HG03196 (cell line): ENCODE measurements at regions not wholly inside any gene's neighbourhood (a gene's known extent, or its start where the extent isn't known, plus 50 kb on each side); places are given as distances from the start of the nearest gene placed in this dataset.
A peak's percentile ranks its signal among the peaks of the same experiment; 100 is the strongest.

Source experiments
- ATAC-seq: cut with Tn5 transposase; IDR thresholded peaks from one replicate; pipeline ENCODE4 v1.9.1; 2021; ENCODE audit not compliant: unreplicated experiment

GRCh38 chr7:115883629-115884028 lies 146.9 kb downstream of the TFEC start:
- no peak for ATAC-seq

DNA sequence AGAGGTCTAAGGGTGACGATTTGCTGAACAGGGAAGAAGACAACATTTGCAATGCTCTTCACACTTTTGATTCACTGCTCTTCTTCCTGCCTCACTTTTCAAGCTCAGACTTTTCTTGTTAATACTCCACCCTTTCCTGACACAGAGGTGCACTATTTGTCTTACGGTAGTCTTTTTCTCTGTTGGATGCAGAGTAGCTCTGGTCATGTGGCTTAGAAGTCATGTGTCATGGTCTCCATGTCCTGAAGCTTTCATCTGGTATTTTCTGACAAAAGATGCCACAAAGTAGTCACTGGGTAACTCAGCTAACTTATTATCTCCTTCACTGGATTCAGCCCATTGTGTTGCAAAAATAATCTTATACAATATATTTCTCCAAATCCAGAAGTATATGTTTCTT lies 149.1 kb downstream of the TFEC start:
- no peak for ATAC-seq

DNA sequence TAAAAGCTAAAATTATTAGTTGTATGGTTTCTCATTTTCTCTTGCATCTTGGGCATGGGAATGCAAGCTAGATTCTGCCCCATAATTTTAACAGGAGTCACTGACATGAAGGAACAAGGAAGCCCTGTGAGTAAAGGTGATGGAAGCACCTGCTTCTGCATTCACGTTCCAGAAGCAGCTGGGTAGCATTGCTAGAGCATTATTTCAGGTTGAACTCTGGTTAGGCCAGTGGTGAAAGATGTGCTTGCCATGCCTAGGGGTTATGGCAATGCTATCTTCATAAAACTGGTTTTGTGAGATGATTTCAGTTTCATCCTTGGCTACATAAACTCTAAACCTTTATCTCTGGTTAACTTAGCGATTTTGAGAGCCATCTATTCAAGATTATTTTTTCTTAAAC lies 151.4 kb downstream of the TFEC start:
- no peak for ATAC-seq

- ATAC-seq, result no peak
These were observed 160.8 kb downstream of the TFEC start for GRCh38 chr7:115869801-115870200.

GRCh38 chr7:115869190-115869589 lies 161.4 kb downstream of the TFEC start:
- no peak for ATAC-seq

GRCh38 chr7:115868369-115868768 lies 162.2 kb downstream of the TFEC start:
- no peak for ATAC-seq

DNA sequence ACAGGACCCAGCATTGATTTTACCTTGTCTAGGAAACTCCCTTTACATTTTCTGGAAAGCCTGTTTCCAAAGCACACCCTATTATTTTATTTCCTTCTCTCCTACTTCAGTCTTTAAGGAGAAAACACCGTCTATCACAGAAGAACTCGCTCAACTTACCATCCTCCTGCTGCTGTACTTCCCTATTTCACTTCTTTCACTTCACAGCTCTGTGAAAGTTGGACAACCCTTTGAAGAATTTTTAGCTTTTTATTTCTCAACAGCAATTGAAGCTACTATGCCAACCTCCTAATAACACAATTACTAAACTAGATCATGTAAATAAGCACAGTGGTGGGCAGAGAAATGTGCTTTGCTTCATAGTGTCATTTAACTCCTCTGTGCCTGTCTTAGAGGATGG lies 166.5 kb downstream of the TFEC start:
- no peak for ATAC-seq

DNA sequence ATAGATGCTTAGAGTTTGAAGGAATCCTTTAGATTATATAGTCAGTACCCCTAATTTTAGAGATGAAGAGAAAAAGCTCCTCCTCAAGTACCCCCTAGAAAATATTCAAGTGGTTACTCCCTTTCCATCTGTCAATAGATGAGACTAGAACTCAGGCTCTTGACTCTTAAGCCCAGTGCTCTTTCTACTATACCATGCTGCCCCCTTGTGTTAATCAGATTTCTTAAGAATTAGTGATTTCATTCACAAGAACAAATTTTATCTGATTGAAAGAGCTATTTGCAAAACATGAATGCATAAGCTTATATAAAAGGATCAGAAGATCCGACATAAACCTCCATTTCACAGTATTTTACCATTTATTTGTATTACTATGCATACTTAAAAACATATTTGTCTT lies 179.3 kb downstream of the TFEC start:
- no peak for ATAC-seq

- no peak for ATAC-seq
These were observed 179.8 kb downstream of the TFEC start for GRCh38 chr7:115850774-115851173.

- no peak for ATAC-seq
These were observed 185.7 kb downstream of the TFEC start for GRCh38 chr7:115844857-115845256.

DNA sequence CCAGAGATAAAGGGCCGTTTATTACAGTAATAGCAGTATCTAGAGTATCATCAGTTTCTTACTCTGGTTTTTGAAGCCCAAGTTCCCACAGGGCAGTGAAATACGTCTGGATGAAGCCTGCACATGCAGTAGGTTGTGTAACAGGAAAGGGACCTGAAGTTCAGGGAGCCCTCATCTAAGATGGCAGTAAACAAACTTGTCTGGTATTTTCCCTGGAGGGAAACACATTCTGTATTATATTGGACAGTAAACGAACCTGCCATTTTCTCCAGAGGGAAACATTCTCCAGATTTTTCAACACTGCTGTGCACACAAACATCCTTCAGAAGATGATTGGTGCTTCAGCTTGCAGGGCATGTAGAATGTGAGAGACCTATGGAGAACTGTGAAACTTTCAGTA lies 189.9 kb downstream of the TFEC start:
- no peak for ATAC-seq

- ATAC-seq, result no peak
These were observed 191.7 kb downstream of the TFEC start for GRCh38 chr7:115838829-115839228.

DNA sequence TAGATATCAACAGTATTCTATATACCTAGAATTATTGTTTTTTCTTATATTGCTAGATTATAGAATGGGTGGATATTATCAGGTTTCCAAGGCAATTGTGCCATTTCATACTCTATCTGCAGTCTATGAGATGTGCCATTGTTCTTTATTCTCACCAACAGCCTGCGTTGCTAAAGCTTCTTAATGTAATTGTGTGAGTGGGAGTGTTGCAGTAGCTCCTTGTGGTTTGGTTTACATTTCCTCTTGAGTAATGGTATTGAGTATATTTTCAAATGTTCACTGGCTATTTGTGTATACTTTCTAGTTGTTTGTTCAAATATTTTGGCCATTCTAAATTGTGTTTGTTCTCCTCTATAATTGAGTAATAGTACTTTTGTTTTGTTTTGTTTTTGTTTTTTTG lies 199.2 kb downstream of the TFEC start:
- ATAC-seq, result no peak

DNA sequence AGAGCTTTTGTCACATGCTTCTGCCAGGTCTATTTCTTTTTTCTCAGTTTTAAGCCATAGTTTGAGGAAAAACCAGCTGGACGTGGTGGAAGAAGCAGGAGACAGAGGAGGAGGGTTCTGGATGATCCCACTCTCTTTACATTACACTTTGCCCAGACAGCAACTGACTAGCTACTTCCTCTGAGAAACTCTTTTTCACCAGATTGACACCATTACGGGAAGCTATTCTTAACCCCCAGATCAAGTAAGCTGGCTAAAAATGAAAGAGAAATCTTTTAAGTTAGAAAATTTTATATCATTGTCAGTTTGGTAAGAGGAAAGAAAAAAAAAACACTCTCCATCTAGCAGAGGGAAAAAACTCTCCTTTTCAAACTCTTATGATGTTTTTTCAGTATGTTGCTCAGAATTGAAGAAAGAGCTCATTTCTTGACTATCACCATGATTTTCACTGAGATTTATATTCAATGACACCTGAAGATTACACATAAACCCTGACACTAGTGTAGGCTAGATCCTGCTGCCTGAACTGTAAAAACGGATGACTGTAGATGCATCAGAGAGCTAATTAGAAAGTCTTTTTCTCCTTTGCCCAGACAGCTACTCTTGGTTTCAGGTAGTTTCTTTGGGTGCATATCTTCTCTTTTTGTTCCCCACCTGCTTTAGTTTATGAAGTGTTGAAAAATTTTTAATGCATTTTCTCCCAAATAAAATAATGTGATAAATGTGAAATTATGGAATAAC lies 203.1 kb downstream of the TFEC start:
- ATAC-seq, result peak; percentile 58

GRCh38 chr7:115825456-115826115 lies 205.0 kb downstream of the TFEC start:
- no peak for ATAC-seq

DNA sequence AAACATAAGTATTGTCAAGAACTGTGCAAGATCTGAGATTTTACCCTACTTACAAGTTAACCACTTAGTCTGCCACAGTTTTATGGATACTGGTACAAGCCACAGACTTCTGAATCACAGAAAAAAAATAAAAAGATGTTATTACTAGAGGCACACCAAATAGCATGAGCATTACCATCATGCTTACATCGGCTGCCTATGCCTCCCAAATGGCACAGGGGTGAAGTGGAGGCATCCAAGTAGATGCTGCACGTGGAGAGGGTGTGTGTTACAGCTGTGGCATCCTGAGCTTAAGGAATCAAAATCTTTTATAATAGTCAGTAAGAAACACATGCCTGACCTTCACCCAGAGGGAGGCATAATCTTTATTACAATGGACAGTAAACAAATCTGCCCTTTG lies 207.8 kb downstream of the TFEC start:
- no peak for ATAC-seq

DNA sequence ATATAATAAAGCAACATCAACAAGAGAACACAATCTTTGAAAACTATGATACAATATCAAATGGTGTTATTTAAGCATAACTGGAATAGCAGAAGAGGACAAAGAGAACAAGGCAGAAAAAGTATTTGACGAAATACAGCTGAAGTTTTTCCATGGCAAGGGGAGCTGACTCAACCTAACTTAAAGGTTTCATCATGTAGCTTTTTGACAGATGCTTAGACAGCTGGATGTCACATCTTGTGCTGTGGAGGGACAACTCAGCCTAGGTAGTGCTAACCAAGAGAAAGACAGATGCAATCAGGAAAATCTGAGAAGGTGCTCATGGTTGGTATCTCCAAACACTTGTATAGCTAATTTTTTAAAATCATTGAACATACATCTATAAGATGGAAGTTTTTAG lies 208.2 kb downstream of the TFEC start:
- no peak for ATAC-seq

- ATAC-seq, result no peak
These were observed 214.1 kb downstream of the TFEC start for GRCh38 chr7:115816318-115816974.

- no peak for ATAC-seq
These were observed 217.8 kb downstream of the TFEC start for GRCh38 chr7:115812794-115813193.

GRCh38 chr7:115805458-115805857 lies 225.1 kb downstream of the TFEC start:
- ATAC-seq, result no peak

GRCh38 chr7:115802415-115802814 lies 228.1 kb downstream of the TFEC start:
- no peak for ATAC-seq

GRCh38 chr7:115799430-115799829 lies 231.1 kb downstream of the TFEC start:
- no peak for ATAC-seq
